ENCODE measurements at regions not wholly inside any gene's neighbourhood (a gene's known extent, or its start where the extent isn't known, plus 50 kb on each side); places are given as distances from the start of the nearest gene placed in this dataset.

DNA sequence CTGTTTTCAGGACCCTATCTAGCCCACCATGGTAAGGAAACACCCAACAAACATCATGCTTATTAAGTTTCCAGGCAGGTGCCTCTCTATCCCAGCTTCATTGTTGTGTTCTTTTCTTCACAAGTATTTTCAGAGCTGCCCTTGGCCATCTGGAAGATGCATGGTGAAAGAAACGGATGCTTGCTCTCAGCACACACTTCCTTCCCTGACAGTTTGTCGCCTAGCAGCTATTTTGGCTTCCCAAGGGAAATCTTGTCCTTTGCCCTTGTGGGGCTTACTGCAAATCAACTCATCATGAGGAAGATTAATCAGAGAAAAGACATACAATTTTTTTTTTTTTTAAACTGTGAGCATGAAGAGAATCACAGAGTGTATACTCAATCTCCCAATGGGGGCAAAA is 128.8 kb downstream of the ASMT start (continued):
- TF ChIP-seq ZNF621 (tag by site-specific recombination; IDR thresholded peaks at IDR 0.05) = no peak
- TF ChIP-seq ZNF423 (tag by site-specific recombination; IDR thresholded peaks at IDR 0.05) = no peak

DNA sequence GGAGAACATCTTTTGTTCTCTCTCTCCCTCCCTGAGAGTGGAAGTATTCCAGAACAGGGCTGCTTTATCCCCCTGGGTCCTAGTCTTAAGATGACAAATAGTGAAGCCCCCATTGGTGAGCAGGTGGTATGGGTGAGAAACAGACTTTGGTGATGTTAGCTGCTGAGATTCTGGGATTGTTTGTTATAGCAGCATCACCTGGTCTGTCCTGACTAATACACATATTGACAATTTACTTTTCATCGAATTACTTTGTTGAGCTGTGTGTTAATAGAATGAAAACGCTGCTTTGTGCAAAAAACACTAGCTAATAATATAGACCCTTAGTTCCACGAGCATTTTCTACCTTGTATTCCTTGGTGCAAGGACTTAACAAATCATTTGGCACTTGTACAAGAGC is 133.5 kb downstream of the ASMT start:
- no peaks in the 10 kb centered on the region for H3K9me3 ChIP-seq (ENCODE audit: control insufficient read depth, insufficient read depth, low read depth, low read length)
- no peaks in the 10 kb centered on the region for H3K36me3 ChIP-seq (ENCODE audit: control insufficient read depth in 2 of 2, insufficient read depth in 1 of 2, low read length in 2 of 2)
- H3K4me3 ChIP-seq (ENCODE audit: low read depth, low read length) = no peak overlapping the region
- no peaks in the 10 kb centered on the region for H3K4me1 ChIP-seq (ENCODE audit: control insufficient read depth, insufficient read depth, low read length)
- ChIA-PET CTCF (no interaction called here), POLR2A (no interaction called here)
- TF ChIP-seq ZNF366 (tag by site-specific recombination; conservative IDR thresholded peaks at IDR 0.05) (no peak), ZNF549 (tag by site-specific recombination; IDR thresholded peaks at IDR 0.05) (no peak), ZBTB21 (tag by site-specific recombination; IDR thresholded peaks at IDR 0.05) (no peak), ZNF426 (tag by site-specific recombination; IDR thresholded peaks at IDR 0.05) (no peak), MZF1 (tag by site-specific recombination; IDR thresholded peaks at IDR 0.05; ENCODE audit: borderline replicate concordance) (no peak), ZNF514 (tag by site-specific recombination; IDR thresholded peaks at IDR 0.05) (no peak), TCF7L2 (IDR thresholded peaks at IDR 0.05; ENCODE audit: borderline replicate concordance, low read depth, low read length) (no peak), ZNF394 (tag by site-specific recombination; IDR thresholded peaks at IDR 0.05; ENCODE audit: borderline replicate concordance) (no peak)
- TF ChIP-seq, protein P1, sequence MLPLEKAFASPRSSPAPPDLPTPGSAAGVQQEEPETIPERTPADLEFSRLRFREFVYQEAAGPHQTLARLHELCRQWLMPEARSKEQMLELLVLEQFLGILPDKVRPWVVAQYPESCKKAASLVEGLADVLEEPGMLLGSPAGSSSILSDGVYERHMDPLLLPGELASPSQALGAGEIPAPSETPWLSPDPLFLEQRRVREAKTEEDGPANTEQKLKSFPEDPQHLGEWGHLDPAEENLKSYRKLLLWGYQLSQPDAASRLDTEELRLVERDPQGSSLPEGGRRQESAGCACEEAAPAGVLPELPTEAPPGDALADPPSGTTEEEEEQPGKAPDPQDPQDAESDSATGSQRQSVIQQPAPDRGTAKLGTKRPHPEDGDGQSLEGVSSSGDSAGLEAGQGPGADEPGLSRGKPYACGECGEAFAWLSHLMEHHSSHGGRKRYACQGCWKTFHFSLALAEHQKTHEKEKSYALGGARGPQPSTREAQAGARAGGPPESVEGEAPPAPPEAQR (tag by site-specific recombination; IDR thresholded peaks at IDR 0.05) = no peak
- TF ChIP-seq, protein P2, sequence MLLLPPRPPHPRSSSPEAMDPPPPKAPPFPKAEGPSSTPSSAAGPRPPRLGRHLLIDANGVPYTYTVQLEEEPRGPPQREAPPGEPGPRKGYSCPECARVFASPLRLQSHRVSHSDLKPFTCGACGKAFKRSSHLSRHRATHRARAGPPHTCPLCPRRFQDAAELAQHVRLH (tag by site-specific recombination; IDR thresholded peaks at IDR 0.05) = no peak
- TF ChIP-seq, protein P3, sequence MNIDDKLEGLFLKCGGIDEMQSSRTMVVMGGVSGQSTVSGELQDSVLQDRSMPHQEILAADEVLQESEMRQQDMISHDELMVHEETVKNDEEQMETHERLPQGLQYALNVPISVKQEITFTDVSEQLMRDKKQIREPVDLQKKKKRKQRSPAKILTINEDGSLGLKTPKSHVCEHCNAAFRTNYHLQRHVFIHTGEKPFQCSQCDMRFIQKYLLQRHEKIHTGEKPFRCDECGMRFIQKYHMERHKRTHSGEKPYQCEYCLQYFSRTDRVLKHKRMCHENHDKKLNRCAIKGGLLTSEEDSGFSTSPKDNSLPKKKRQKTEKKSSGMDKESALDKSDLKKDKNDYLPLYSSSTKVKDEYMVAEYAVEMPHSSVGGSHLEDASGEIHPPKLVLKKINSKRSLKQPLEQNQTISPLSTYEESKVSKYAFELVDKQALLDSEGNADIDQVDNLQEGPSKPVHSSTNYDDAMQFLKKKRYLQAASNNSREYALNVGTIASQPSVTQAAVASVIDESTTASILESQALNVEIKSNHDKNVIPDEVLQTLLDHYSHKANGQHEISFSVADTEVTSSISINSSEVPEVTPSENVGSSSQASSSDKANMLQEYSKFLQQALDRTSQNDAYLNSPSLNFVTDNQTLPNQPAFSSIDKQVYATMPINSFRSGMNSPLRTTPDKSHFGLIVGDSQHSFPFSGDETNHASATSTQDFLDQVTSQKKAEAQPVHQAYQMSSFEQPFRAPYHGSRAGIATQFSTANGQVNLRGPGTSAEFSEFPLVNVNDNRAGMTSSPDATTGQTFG (tag by site-specific recombination; IDR thresholded peaks at IDR 0.05; ENCODE audit: borderline replicate concordance) = no peak
- TF ChIP-seq, protein P4, sequence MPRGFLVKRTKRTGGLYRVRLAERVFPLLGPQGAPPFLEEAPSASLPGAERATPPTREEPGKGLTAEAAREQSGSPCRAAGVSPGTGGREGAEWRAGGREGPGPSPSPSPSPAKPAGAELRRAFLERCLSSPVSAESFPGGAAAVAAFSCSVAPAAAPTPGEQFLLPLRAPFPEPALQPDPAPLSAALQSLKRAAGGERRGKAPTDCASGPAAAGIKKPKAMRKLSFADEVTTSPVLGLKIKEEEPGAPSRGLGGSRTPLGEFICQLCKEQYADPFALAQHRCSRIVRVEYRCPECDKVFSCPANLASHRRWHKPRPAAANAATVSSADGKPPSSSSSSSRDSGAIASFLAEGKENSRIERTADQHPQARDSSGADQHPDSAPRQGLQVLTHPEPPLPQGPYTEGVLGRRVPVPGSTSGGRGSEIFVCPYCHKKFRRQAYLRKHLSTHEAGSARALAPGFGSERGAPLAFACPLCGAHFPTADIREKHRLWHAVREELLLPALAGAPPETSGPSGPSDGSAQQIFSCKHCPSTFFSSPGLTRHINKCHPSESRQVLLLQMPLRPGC (tag by site-specific recombination; IDR thresholded peaks at IDR 0.05) = no peak
- H3K27ac ChIP-seq (ENCODE audit: extremely low read depth, low read depth, low read length) = no peak overlapping the region

DNA sequence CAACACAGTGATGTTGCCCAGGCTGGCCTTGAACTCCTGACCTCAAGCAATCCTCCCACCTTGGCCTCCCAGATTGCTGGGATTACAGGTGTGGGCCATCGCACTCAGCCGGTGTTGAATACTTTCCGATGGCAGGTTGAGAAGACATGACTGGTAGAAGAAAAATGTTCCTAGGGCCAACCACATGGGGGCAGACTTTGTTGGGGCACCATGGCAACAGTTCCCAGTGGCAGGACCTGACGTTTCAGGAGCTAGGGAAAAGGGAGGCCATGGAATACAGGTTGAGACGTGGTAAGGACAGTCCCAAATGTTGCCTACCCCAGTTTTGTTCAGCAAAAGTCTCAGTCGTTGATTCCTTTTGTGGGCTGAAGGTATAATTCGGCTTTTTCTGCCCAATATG is 134.6 kb downstream of the ASMT start:
- H3K4me1 ChIP-seq (ENCODE audit: control insufficient read depth, insufficient read depth, low read length) = no peaks in the 10 kb centered on the region
- CTCF ChIA-PET = no interaction called here
- no peaks in the 10 kb centered on the region for H3K9me3 ChIP-seq (ENCODE audit: control insufficient read depth, insufficient read depth, low read depth, low read length)
- no peak overlapping the region for H3K4me3 ChIP-seq (ENCODE audit: low read depth, low read length)
- POLR2A ChIA-PET = no interaction called here
- H3K36me3 ChIP-seq (ENCODE audit: control insufficient read depth in 2 of 2, insufficient read depth in 1 of 2, low read length in 2 of 2) = no peaks in the 10 kb centered on the region
- no peak overlapping the region for H3K27ac ChIP-seq (ENCODE audit: extremely low read depth, low read depth, low read length)
- TF ChIP-seq ZNF677 (tag by site-specific recombination; IDR thresholded peaks at IDR 0.05) = no peak
- no peak for TF ChIP-seq ZNF114 (tag by site-specific recombination; IDR thresholded peaks at IDR 0.05)
- no peak for TF ChIP-seq WT1 (tag by site-specific recombination; IDR thresholded peaks at IDR 0.05)
- no peak for TF ChIP-seq ZNF501 (tag by site-specific recombination; IDR thresholded peaks at IDR 0.05)
- TF ChIP-seq GLIS1 (tag by site-specific recombination; IDR thresholded peaks at IDR 0.05) = no peak
- TF ChIP-seq ZNF423 (tag by site-specific recombination; IDR thresholded peaks at IDR 0.05) = no peak
- TF ChIP-seq ZNF112 (tag by site-specific recombination; IDR thresholded peaks at IDR 0.05) = no peak
- no peak for TF ChIP-seq ZNF341 (tag by site-specific recombination; IDR thresholded peaks at IDR 0.05; ENCODE audit: low read depth)
- no peak for TF ChIP-seq ZFHX2 (tag by site-specific recombination; conservative IDR thresholded peaks at IDR 0.05)
- no peak for TF ChIP-seq YY2 (tag by site-specific recombination; IDR thresholded peaks at IDR 0.05)
- no peak for TF ChIP-seq OSR2 (tag by site-specific recombination; IDR thresholded peaks at IDR 0.05)
- TF ChIP-seq SP7 (tag by site-specific recombination; IDR thresholded peaks at IDR 0.05) = no peak
- no peak for TF ChIP-seq ZFP37 (tag by site-specific recombination; IDR thresholded peaks at IDR 0.05)
